ENCODE measurements at regions not wholly inside any gene's neighbourhood (a gene's known extent, or its start where the extent isn't known, plus 50 kb on each side); places are given as distances from the start of the nearest gene placed in this dataset.

- H3K4me1 ChIP-seq (ENCODE audit: control insufficient read depth, insufficient read depth, low read length), result no peaks in the 10 kb centered on the region
- peaks cover 5% of the 10 kb centered on the region; the same call in 1 of the 2 replicates for H3K27me3 ChIP-seq (ENCODE audit: control insufficient read depth, insufficient read depth, low read length)
- H4K8ac ChIP-seq (ENCODE audit: low read depth in 2 of 2, low read length in 2 of 2), result no peak overlapping the region
- TF ChIP-seq CTCF (conservative IDR thresholded peaks at IDR 0.05; ENCODE audit: low read depth, low read length) (no peak), FOS (IDR thresholded peaks at IDR 0.05; ENCODE audit: low read depth, low read length) (no peak), RCOR1 (IDR thresholded peaks at IDR 0.05; ENCODE audit: insufficient replicate concordance, low read length) (no peak), RFX5 (IDR thresholded peaks at IDR 0.05; ENCODE audit: low read depth, low read length) (no peak), MAFK (IDR thresholded peaks at IDR 0.05; ENCODE audit: low read depth, low read length) (no peak), BHLHE40 (IDR thresholded peaks at IDR 0.05; ENCODE audit: low read depth, low read length) (no peak), RAD21 (IDR thresholded peaks at IDR 0.05; ENCODE audit: low read length) (no peak), CHD1 (IDR thresholded peaks at IDR 0.05; ENCODE audit: low read depth, low read length) (no peak), NFE2L2 (IDR thresholded peaks at IDR 0.05; ENCODE audit: low read depth, low read length) (no peak), SMC3 (IDR thresholded peaks at IDR 0.05; ENCODE audit: low read depth, low read length) (no peak), MXI1 (IDR thresholded peaks at IDR 0.05; ENCODE audit: borderline replicate concordance, low read depth, low read length) (no peak), POLR2A (IDR thresholded peaks at IDR 0.05; ENCODE audit: low read depth, low read length) (no peak), CEBPB (IDR thresholded peaks at IDR 0.05; ENCODE audit: low read depth, low read length) (no peak), MAZ (IDR thresholded peaks at IDR 0.05; ENCODE audit: borderline replicate concordance, low read depth, low read length) (no peak)
- TF ChIP-seq, protein P1, sequence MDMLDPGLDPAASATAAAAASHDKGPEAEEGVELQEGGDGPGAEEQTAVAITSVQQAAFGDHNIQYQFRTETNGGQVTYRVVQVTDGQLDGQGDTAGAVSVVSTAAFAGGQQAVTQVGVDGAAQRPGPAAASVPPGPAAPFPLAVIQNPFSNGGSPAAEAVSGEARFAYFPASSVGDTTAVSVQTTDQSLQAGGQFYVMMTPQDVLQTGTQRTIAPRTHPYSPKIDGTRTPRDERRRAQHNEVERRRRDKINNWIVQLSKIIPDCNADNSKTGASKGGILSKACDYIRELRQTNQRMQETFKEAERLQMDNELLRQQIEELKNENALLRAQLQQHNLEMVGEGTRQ (IDR thresholded peaks at IDR 0.05; ENCODE audit: low read depth, low read length), result no peak
- TF ChIP-seq, protein P2, sequence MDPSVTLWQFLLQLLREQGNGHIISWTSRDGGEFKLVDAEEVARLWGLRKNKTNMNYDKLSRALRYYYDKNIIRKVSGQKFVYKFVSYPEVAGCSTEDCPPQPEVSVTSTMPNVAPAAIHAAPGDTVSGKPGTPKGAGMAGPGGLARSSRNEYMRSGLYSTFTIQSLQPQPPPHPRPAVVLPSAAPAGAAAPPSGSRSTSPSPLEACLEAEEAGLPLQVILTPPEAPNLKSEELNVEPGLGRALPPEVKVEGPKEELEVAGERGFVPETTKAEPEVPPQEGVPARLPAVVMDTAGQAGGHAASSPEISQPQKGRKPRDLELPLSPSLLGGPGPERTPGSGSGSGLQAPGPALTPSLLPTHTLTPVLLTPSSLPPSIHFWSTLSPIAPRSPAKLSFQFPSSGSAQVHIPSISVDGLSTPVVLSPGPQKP (IDR thresholded peaks at IDR 0.05; ENCODE audit: borderline replicate concordance, low read depth, low read length), result no peak
- H2BK20ac ChIP-seq (ENCODE audit: low read depth, low read length), result no peak overlapping the region
- H3K56ac ChIP-seq (ENCODE audit: extremely low read depth, insufficient read depth, low read length), result no peak overlapping the region
- no peak overlapping the region for H3K14ac ChIP-seq (replicated peaks; ENCODE audit: low read depth, low read length)
- in situ Hi-C loops (cut with MboI; ENCODE audit: low sequenced_read_pairs) (no loop called here), intact Hi-C loops (cut with micrococcal nuclease) (no loop called here), dilution Hi-C loops (cut with HindIII; ENCODE audit: low sequenced_read_pairs, unreplicated experiment) (no loop called here)
- CTCF ChIA-PET, result no interaction called here
- H4K91ac ChIP-seq (ENCODE audit: insufficient read depth, low read depth, low read length), result no peak overlapping the region
- no CpG with 5 or more reads among the region's 3 CpGs for WGBS, 2 experiments (ENCODE audit: extremely low coverage in 2 of 2, insufficient read length in 1 of 2)
- no peak overlapping the region for H3K9ac ChIP-seq (ENCODE audit: low read depth, low read length)
- no peak overlapping the region for H2AK5ac ChIP-seq (ENCODE audit: low read depth, low read length)
- ATAC-seq (ENCODE audit: low read depth) (no peak), DNase-seq (no peak)
- no peak overlapping the region for H4K5ac ChIP-seq (ENCODE audit: low read depth, low read length)
- no peak overlapping the region for H2BK5ac ChIP-seq (ENCODE audit: low read depth, low read length, poor library complexity, severe bottlenecking)
- no peaks in the 10 kb centered on the region for H3K9me3 ChIP-seq (ENCODE audit: control insufficient read depth, insufficient read depth, low read length)
- H3K23ac ChIP-seq (ENCODE audit: low read depth, low read length), result no peak overlapping the region
- H3K4me2 ChIP-seq (ENCODE audit: low read depth, low read length), result no peak overlapping the region
- no peak overlapping the region for H3K27ac ChIP-seq (ENCODE audit: insufficient read depth, low read length)
- no peaks in the 10 kb centered on the region for H3K36me3 ChIP-seq (ENCODE audit: control insufficient read depth, insufficient read depth, low read length)
- H3K4me3 ChIP-seq (ENCODE audit: insufficient read depth, low read depth, low read length), result no peak overlapping the region
- POLR2A ChIA-PET (ENCODE audit: unreplicated experiment), result no interaction called here
- no peak overlapping the region for H2BK15ac ChIP-seq (ENCODE audit: low read depth, low read length)
- H2BK120ac ChIP-seq (ENCODE audit: low read depth, low read length), result no peak overlapping the region
- H3K18ac ChIP-seq (ENCODE audit: low read depth, low read length), result no peak overlapping the region
- no peak overlapping the region for H2AFZ ChIP-seq (replicated peaks; ENCODE audit: low read length, poor library complexity)
- H2AK9ac ChIP-seq (replicated peaks; ENCODE audit: low read depth, low read length, poor library complexity), result no peak overlapping the region
- no peak overlapping the region for H3K4ac ChIP-seq (ENCODE audit: low read depth, low read length)
- no peaks in the 10 kb centered on the region for H3K9me1 ChIP-seq (ENCODE audit: insufficient read depth, low read length)
- BruUV-seq (replicated peaks), result no TSS peak
- H3K79me1 ChIP-seq (ENCODE audit: low read depth in 1 of 2, low read length in 2 of 2), result no peaks in the 10 kb centered on the region
- no peaks in the 10 kb centered on the region for H4K20me1 ChIP-seq (ENCODE audit: insufficient read depth, low read length)
These were observed 585.3 kb upstream of the ARID1B start for GRCh38 chr6:156191895-156192294.
